Mesendoderm (in vitro differentiated cells): ENCODE measurements at regions not wholly inside any gene's neighbourhood (a gene's known extent, or its start where the extent isn't known, plus 50 kb on each side); places are given as distances from the start of the nearest gene placed in this dataset.

Source experiments
- DNase-seq: peaks from one replicate; pipeline ENCODE4 v3.0.0; 2013
- H2AK5ac ChIP-seq: 2 replicates; pipeline ENCODE4 v1.6.1; 2013; ENCODE audit warnings: low read length, inconsistent platforms
- H2BK120ac ChIP-seq: 2 replicates; pipeline ENCODE4 v1.6.1; 2013; ENCODE audit warnings: low read depth, mild to moderate bottlenecking, low read length, moderate library complexity, mixed read lengths
- H2BK15ac ChIP-seq: replicated peaks from 2 replicates; pipeline ENCODE4 v1.6.1; 2013; ENCODE audit warnings: low read depth, mild to moderate bottlenecking, moderate library complexity
- H2BK5ac ChIP-seq: 2 replicates; pipeline ENCODE4 v1.6.1; 2013; ENCODE audit warnings: low read length, inconsistent platforms
- H3K18ac ChIP-seq: 2 replicates; pipeline ENCODE4 v1.6.1; 2013; ENCODE audit warnings: mild to moderate bottlenecking, low read length, mixed read lengths
- H3K23ac ChIP-seq: one replicate; pipeline ENCODE4 v1.6.1; 2013; ENCODE audit warnings: low read length
- H3K27ac ChIP-seq: 2 replicates; pipeline ENCODE4 v1.5.1; 2013; ENCODE audit warnings: low read depth, mild to moderate bottlenecking, inconsistent platforms, low read length, moderate library complexity
- H3K27me3 ChIP-seq: 2 replicates; pipeline ENCODE4 v1.6.1; 2013; ENCODE audit warnings: low read length, control low read depth, mild to moderate bottlenecking, inconsistent platforms; ENCODE audit not compliant: insufficient read depth, poor library complexity
- H3K36me3 ChIP-seq: 2 replicates; pipeline ENCODE4 v1.6.1; 2013; ENCODE audit warnings: low read length, inconsistent platforms; ENCODE audit not compliant: control insufficient read depth, insufficient read depth
- H3K4ac ChIP-seq: one replicate; pipeline ENCODE4 v1.6.1; 2013; ENCODE audit warnings: low read depth, mild to moderate bottlenecking, low read length, moderate library complexity
- H3K4me1 ChIP-seq: 2 replicates; pipeline ENCODE4 v1.6.1; 2013; ENCODE audit warnings: low read depth, low read length, inconsistent platforms; ENCODE audit not compliant: control insufficient read depth
- H3K4me2 ChIP-seq: 2 replicates; pipeline ENCODE4 v1.6.1; 2013; ENCODE audit warnings: low read length
- H3K4me3 ChIP-seq: 2 replicates; pipeline ENCODE4 v1.5.1; 2013; ENCODE audit warnings: mild to moderate bottlenecking, low read length
- H3K56ac ChIP-seq: one replicate; pipeline ENCODE4 v1.6.1; 2013; ENCODE audit warnings: low read length
- H3K79me1 ChIP-seq: 2 replicates; pipeline ENCODE4 v1.6.1; 2013; ENCODE audit warnings: low read length, inconsistent platforms
- H3K79me2 ChIP-seq: 2 replicates; pipeline ENCODE4 v1.6.1; 2013; ENCODE audit warnings: mild to moderate bottlenecking, low read length; ENCODE audit not compliant: control insufficient read depth, insufficient read depth
- H3K9ac ChIP-seq: 2 replicates; pipeline ENCODE4 v1.6.1; 2013; ENCODE audit warnings: low read length, inconsistent platforms
- H4K5ac ChIP-seq: one replicate; pipeline ENCODE4 v1.6.1; 2013; ENCODE audit warnings: low read length
- H4K8ac ChIP-seq: one replicate; pipeline ENCODE4 v1.6.1; 2013; ENCODE audit warnings: low read depth, mild to moderate bottlenecking, control low read depth, low read length, moderate library complexity
- WGBS: extraction: QIAGEN DNeasy Blood & Tissue Kit; methylation state at CpG from one replicate; pipeline ENCODE4 v1.1.7; 2013; ENCODE audit warnings: low lambda C conversion rate, missing lambda C conversion rate; ENCODE audit not compliant: insufficient coverage; ENCODE audit errors: extremely low coverage; 5-methylcytosine and 5-hydroxymethylcytosine counted together

GRCh38 chr1:215393476-215393875 is 173.6 kb upstream of the KCTD3 start:
- H4K5ac ChIP-seq, result no peak overlapping the region
- no peaks in the 10 kb centered on the region for H3K27me3 ChIP-seq
- H3K23ac ChIP-seq, result no peak overlapping the region
- H2BK120ac ChIP-seq, result no peak overlapping the region
- no peak overlapping the region for H3K27ac ChIP-seq
- no peak overlapping the region for H3K56ac ChIP-seq
- no peaks in the 10 kb centered on the region for H3K79me1 ChIP-seq
- no peak overlapping the region for H3K4me2 ChIP-seq
- no peaks in the 10 kb centered on the region for H3K79me2 ChIP-seq
- H3K4me3 ChIP-seq, result no peak overlapping the region
- no peak overlapping the region for H2BK15ac ChIP-seq
- no peak for DNase-seq
- no peaks in the 10 kb centered on the region for H3K36me3 ChIP-seq
- no CpG with 5 or more reads among the region's 1 CpG for WGBS
- no peak overlapping the region for H4K8ac ChIP-seq
- no peak overlapping the region for H2AK5ac ChIP-seq
- no peaks in the 10 kb centered on the region for H3K4me1 ChIP-seq
- no peak overlapping the region for H3K9ac ChIP-seq
- H2BK5ac ChIP-seq, result no peak overlapping the region
- H3K4ac ChIP-seq, result no peak overlapping the region
- no peak overlapping the region for H3K18ac ChIP-seq

DNA sequence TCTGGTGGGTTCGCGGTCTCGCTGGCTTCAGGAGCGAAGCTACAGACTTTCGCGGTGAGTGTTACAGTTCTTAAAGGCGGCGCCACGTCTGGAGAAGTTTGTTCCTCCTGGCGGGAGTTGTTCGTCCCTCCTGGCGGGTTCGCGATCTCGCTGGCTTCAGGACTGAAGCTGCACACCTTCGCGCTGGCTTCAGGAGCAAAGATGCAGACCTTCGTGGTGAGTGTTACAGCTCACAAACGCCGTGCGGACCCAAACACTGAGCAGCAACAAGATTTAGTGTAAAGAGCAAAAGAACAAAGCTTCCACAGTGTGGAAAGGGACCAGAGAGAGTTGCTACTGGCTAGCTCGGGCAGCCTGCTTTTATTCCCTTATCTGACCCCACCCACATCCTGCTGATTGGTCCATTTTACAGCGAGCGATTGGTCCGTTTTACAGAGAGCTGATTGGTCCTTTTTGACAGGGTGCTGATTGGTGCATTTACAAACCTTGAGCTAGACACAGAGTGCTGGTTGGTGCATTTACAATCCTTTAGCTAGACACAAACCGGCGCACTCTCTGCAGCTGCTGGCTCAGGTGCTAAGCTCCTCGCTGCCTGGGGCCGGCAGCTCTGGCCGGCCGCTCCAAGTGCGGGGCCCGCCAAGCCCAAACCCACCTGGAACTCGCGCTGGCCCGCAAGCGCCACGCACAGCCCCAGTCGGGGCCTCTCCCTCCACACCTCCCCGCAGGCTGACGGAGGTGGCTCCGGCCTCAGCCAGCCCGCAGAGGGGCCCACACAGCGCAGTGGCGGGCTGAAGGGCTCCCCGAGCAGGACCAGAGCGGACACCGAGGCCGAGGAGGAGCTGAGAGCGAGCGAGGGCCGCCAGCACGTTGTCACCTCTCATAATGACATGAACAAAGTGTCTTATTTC is 172.8 kb upstream of the KCTD3 start:
- DNase-seq, result no peak
- WGBS, result no CpG with 5 or more reads among the region's 53 CpGs

DNA sequence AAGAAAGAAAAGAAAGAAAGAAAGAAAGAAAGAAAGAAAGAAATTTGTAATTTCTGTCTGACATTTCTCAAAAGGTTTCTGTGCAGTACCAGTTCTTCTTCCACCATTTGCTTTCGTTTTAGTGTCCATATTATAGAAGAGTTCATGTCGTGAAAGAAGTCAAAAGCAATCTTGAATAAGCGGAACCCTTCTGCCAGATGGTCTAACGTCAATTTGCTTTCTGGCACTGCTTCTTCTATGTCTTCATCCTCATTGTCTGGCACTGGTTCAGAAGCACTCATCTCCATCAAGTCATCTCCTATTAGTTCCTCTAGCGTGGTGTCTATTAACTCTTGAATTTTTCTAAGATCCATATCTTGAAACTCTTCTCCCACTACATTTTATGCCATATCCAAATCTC is 170.0 kb upstream of the KCTD3 start:
- Histone ChIP-seq H3K23ac (no peak overlapping the region), H3K9ac (no peak overlapping the region), H3K79me2 (no peaks in the 10 kb centered on the region), H3K4me1 (no peaks in the 10 kb centered on the region), H3K79me1 (no peaks in the 10 kb centered on the region), H3K4me2 (no peak overlapping the region), H2BK120ac (no peak overlapping the region), H3K4me3 (no peak overlapping the region), H2BK5ac (no peak overlapping the region), H3K18ac (no peak overlapping the region), H3K27me3 (no peaks in the 10 kb centered on the region), H4K5ac (no peak overlapping the region), H3K4ac (no peak overlapping the region), H3K36me3 (no peaks in the 10 kb centered on the region), H3K27ac (no peak overlapping the region), H3K56ac (no peak overlapping the region), H2AK5ac (no peak overlapping the region), H4K8ac (no peak overlapping the region), H2BK15ac (no peak overlapping the region)
- no peak for DNase-seq
- no CpG with 5 or more reads among the region's 5 CpGs for WGBS

More for the DNA sequence above, 172.8 kb upstream of the KCTD3 start:
- Histone ChIP-seq H2BK15ac (no peak overlapping the region), H3K36me3 (no peaks in the 10 kb centered on the region), H3K4me2 (no peak overlapping the region), H3K79me1 (no peaks in the 10 kb centered on the region), H3K4me1 (no peaks in the 10 kb centered on the region), H3K9ac (no peak overlapping the region), H3K4ac (no peak overlapping the region), H3K27ac (no peak overlapping the region), H2BK120ac (no peak overlapping the region), H3K79me2 (no peaks in the 10 kb centered on the region), H3K27me3 (no peaks in the 10 kb centered on the region), H3K23ac (no peak overlapping the region), H3K56ac (no peak overlapping the region), H4K5ac (no peak overlapping the region), H3K18ac (no peak overlapping the region), H2BK5ac (no peak overlapping the region), H3K4me3 (no peak overlapping the region), H4K8ac (no peak overlapping the region), H2AK5ac (no peak overlapping the region)

DNA sequence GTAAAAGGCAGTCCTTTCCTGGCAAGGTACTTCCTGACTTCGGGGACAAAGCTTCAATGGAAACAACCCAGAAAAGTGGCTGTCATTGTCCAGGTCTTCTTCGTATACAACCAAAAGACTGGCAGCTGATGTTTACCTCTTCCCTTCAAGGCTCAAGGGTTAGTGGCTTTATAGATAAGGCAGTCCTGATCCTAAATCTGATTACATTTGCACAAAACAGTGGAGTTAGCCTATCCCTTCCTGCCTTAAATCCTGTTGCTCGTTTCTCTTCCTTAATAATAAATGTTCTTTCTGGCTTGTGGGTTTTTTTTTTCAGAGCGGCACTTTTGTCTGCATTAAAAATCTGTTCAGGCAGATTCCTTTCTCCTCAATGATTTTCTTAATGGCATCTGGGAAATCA is 169.3 kb upstream of the KCTD3 start:
- Histone ChIP-seq H2AK5ac (no peak overlapping the region), H3K9ac (no peak overlapping the region), H3K79me2 (no peaks in the 10 kb centered on the region), H3K56ac (no peak overlapping the region), H3K27me3 (no peaks in the 10 kb centered on the region), H2BK120ac (no peak overlapping the region), H3K4ac (no peak overlapping the region), H3K4me2 (no peak overlapping the region), H3K27ac (no peak overlapping the region), H3K18ac (no peak overlapping the region), H2BK15ac (no peak overlapping the region), H3K4me3 (no peak overlapping the region), H2BK5ac (no peak overlapping the region), H3K79me1 (no peaks in the 10 kb centered on the region), H3K36me3 (no peaks in the 10 kb centered on the region), H4K5ac (no peak overlapping the region), H3K23ac (no peak overlapping the region), H3K4me1 (no peaks in the 10 kb centered on the region), H4K8ac (no peak overlapping the region)
- no CpG with 5 or more reads among the region's 4 CpGs for WGBS
- DNase-seq, result no peak

DNA sequence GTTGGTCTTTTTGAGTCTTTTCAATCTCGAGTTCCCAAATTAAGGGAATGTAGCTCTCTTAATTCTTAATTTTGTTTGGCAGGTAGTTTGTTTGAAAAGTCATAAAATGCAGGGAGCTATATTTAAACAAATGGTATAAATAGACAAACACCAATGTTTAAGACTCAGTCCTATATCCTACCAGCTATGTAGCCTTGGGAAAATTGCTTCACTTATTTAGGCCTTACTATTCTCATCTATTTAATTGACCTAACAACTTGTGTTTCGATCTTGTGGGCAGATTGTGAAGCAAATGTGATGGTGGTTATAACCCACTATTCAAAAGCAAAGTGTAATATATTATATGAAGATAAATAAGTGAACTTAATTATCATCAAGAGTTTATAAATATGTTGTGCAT is 167.3 kb upstream of the KCTD3 start:
- Histone ChIP-seq H3K56ac (no peak overlapping the region), H3K18ac (no peak overlapping the region), H3K36me3 (no peaks in the 10 kb centered on the region), H4K8ac (no peak overlapping the region), H3K27ac (no peak overlapping the region), H4K5ac (no peak overlapping the region), H3K79me2 (no peaks in the 10 kb centered on the region), H2BK5ac (no peak overlapping the region), H3K4me3 (no peak overlapping the region), H3K27me3 (no peaks in the 10 kb centered on the region), H3K9ac (no peak overlapping the region), H2AK5ac (no peak overlapping the region), H3K23ac (no peak overlapping the region), H3K4me2 (no peak overlapping the region), H2BK15ac (no peak overlapping the region), H3K4me1 (no peaks in the 10 kb centered on the region), H2BK120ac (no peak overlapping the region), H3K79me1 (no peaks in the 10 kb centered on the region), H3K4ac (no peak overlapping the region)
- no CpG with 5 or more reads among the region's 2 CpGs for WGBS
- no peak for DNase-seq

GRCh38 chr1:215400741-215401140 is 166.4 kb upstream of the KCTD3 start:
- Histone ChIP-seq H3K79me2 (no peaks in the 10 kb centered on the region), H3K23ac (no peak overlapping the region), H3K4me3 (no peak overlapping the region), H2AK5ac (no peak overlapping the region), H3K27ac (no peak overlapping the region), H2BK120ac (no peak overlapping the region), H2BK5ac (no peak overlapping the region), H3K79me1 (no peaks in the 10 kb centered on the region), H4K8ac (no peak overlapping the region), H3K9ac (no peak overlapping the region), H4K5ac (no peak overlapping the region), H2BK15ac (no peak overlapping the region), H3K56ac (no peak overlapping the region), H3K4me1 (no peaks in the 10 kb centered on the region), H3K4ac (no peak overlapping the region), H3K4me2 (no peak overlapping the region), H3K18ac (no peak overlapping the region), H3K27me3 (no peaks in the 10 kb centered on the region), H3K36me3 (no peaks in the 10 kb centered on the region)
- no peak for DNase-seq
- WGBS, result no CpG with 5 or more reads among the region's 1 CpG
